Neural cell (in vitro differentiated cells): ENCODE measurements at regions not wholly inside any gene's neighbourhood (a gene's known extent, or its start where the extent isn't known, plus 50 kb on each side); places are given as distances from the start of the nearest gene placed in this dataset.

ENCODE experiments used
- H2AFZ ChIP-seq: fragments of 200-600, 300-800 bp; sonication (generic), shearing (Covaris generic); 2 replicates; pipeline ENCODE4 v1.6.0; 2014; ENCODE audit warnings: low read depth, mild to moderate bottlenecking, antibody characterized with exemption, low read length, moderate library complexity
- H3F3A ChIP-seq: fragments of 200-600 bp; shearing (Covaris generic); 2 replicates; pipeline ENCODE4 v1.6.1; 2016; ENCODE audit warnings: mild to moderate bottlenecking, moderate library complexity, mixed read lengths, antibody characterized with exemption, low read length; ENCODE audit not compliant: insufficient read depth, poor library complexity, severe bottlenecking
- H3K27ac ChIP-seq: fragments of 200-600, 300-800 bp; sonication (generic), shearing (Covaris generic); 2 replicates; pipeline ENCODE4 v1.5.1; 2014; ENCODE audit warnings: mild to moderate bottlenecking, low read length, moderate library complexity
- H3K27me3 ChIP-seq: fragments of 300-800, 200-600 bp; sonication (generic), shearing (Covaris generic); 2 replicates; pipeline ENCODE4 v1.6.0; 2014; ENCODE audit warnings: mild to moderate bottlenecking, low read depth, low read length, moderate library complexity; ENCODE audit not compliant: insufficient read depth
- H3K36me3 ChIP-seq: fragments of 300-800, 200-600 bp; sonication (generic), shearing (Covaris generic); 2 replicates; pipeline ENCODE4 v1.5.1; 2014; ENCODE audit warnings: mild to moderate bottlenecking, antibody characterized with exemption, low read length, moderate library complexity; ENCODE audit not compliant: insufficient read depth
- H3K4me2 ChIP-seq: fragments of 300-800, 200-600 bp; sonication (generic), shearing (Covaris generic); 2 replicates; pipeline ENCODE4 v1.6.0; 2014; ENCODE audit warnings: mild to moderate bottlenecking, low read length
- H3K4me3 ChIP-seq: fragments of 300-800, 200-600 bp; sonication (generic), shearing (Covaris generic); 2 replicates; pipeline ENCODE4 v1.5.1; 2014; ENCODE audit warnings: mild to moderate bottlenecking, low read length, moderate library complexity
- H3K79me2 ChIP-seq: fragments of 200-600 bp; shearing (Covaris generic); replicated peaks from 2 replicates; pipeline ENCODE4 v1.6.0; 2014; ENCODE audit warnings: mild to moderate bottlenecking, low read length, moderate library complexity; ENCODE audit not compliant: insufficient read depth
- H3K9ac ChIP-seq: fragments of 300-800, 200-600 bp; sonication (generic), shearing (Covaris generic); 2 replicates; pipeline ENCODE4 v1.6.1; 2016; ENCODE audit warnings: mild to moderate bottlenecking, low read length, mixed read lengths
- H3K9me2 ChIP-seq: fragments of 200-600 bp; shearing (Covaris generic); 2 replicates; pipeline ENCODE4 v1.6.1; 2016; ENCODE audit warnings: mild to moderate bottlenecking, low read length, mixed read lengths; ENCODE audit not compliant: insufficient read depth
- H3K9me3 ChIP-seq: fragments of 200-600, 300-800 bp; sonication (generic), shearing (Covaris generic); 2 replicates; pipeline ENCODE4 v1.6.1; 2016; ENCODE audit warnings: mild to moderate bottlenecking, mixed run types, low read length, moderate library complexity, mixed read lengths
- H4K20me1 ChIP-seq: fragments of 200-600 bp; shearing (Covaris generic); 2 replicates; pipeline ENCODE4 v1.6.1; 2016; ENCODE audit warnings: mild to moderate bottlenecking, mixed run types; ENCODE audit not compliant: insufficient read depth
- CTCF ChIP-seq: fragments of 450-650 bp; IDR thresholded peaks from 2 replicates; pipeline ENCODE4 v1.5.1; 2014; ENCODE audit warnings: antibody characterized with exemption, mild to moderate bottlenecking, moderate library complexity; ENCODE audit not compliant: poor library complexity, severe bottlenecking
- EP300 ChIP-seq: fragments of 450-650 bp; conservative IDR thresholded peaks from 2 replicates; pipeline ENCODE4 v1.6.1; 2014; ENCODE audit warnings: antibody characterized with exemption, mild to moderate bottlenecking, moderate library complexity; ENCODE audit not compliant: poor library complexity, severe bottlenecking
- EZH2 ChIP-seq: fragments of 200-600, 300-800 bp; shearing (Covaris generic), sonication (generic); IDR thresholded peaks from 2 replicates; pipeline ENCODE4 v1.6.1; 2014; ENCODE audit warnings: antibody characterized with exemption, low read length, borderline replicate concordance, mild to moderate bottlenecking; ENCODE audit not compliant: insufficient read depth, poor library complexity, severe bottlenecking
- MXI1 ChIP-seq: fragments of 450-650 bp; conservative IDR thresholded peaks from 2 replicates; pipeline ENCODE4 v1.6.1; 2014; ENCODE audit warnings: antibody characterized with exemption, mild to moderate bottlenecking; ENCODE audit not compliant: poor library complexity, severe bottlenecking
- POLR2AphosphoS5 ChIP-seq: IDR thresholded peaks from 2 replicates; pipeline ENCODE4 v1.6.1; 2012
- RAD21 ChIP-seq: fragments of 450-650 bp; conservative IDR thresholded peaks from 2 replicates; pipeline ENCODE4 v1.6.1; 2014; ENCODE audit warnings: antibody characterized with exemption, mild to moderate bottlenecking, moderate library complexity
- REST ChIP-seq: IDR thresholded peaks from 2 replicates; pipeline ENCODE4 v1.6.1; 2012; ENCODE audit warnings: borderline replicate concordance
- SMC3 ChIP-seq: fragments of 450-650 bp; conservative IDR thresholded peaks from 2 replicates; pipeline ENCODE4 v1.6.1; 2014; ENCODE audit warnings: antibody characterized with exemption, mild to moderate bottlenecking, moderate library complexity; ENCODE audit not compliant: poor library complexity
- TAF1 ChIP-seq: IDR thresholded peaks from 2 replicates; pipeline ENCODE4 v1.6.1; 2012; ENCODE audit warnings: low read depth

- Histone ChIP-seq H3K4me2 (no peak overlapping the region), H3K4me3 (no peak overlapping the region), H2AFZ (no peak overlapping the region), H3K27ac (no peak overlapping the region), H3K9me3 (no peaks in the 10 kb centered on the region), H3K36me3 (no peaks in the 10 kb centered on the region), H3K9ac (no peak overlapping the region), H3K79me2 (no peaks in the 10 kb centered on the region), H4K20me1 (no peaks in the 10 kb centered on the region), H3K27me3 (no peaks in the 10 kb centered on the region), H3F3A (no peaks in the 10 kb centered on the region), H3K9me2 (no peaks in the 10 kb centered on the region)
- no peak for TF ChIP-seq SMC3
- TF ChIP-seq REST = no peak
- TF ChIP-seq EZH2 = no peak
- no peak for TF ChIP-seq EP300
- TF ChIP-seq POLR2AphosphoS5 = no peak
- no peak for TF ChIP-seq TAF1
- TF ChIP-seq MXI1 = no peak
- no peak for TF ChIP-seq RAD21
- no peak for TF ChIP-seq CTCF
These were observed 77.6 kb downstream of the KIF4B start for GRCh38 chr5:155091063-155091648.

- no peaks in the 10 kb centered on the region for H3K9me3 ChIP-seq
- no peaks in the 10 kb centered on the region for H3K27me3 ChIP-seq
- H3K36me3 ChIP-seq = no peaks in the 10 kb centered on the region
- no peaks in the 10 kb centered on the region for H3K9me2 ChIP-seq
- H3F3A ChIP-seq = no peaks in the 10 kb centered on the region
- H3K79me2 ChIP-seq = no peaks in the 10 kb centered on the region
- TF ChIP-seq SMC3 (no peak), RAD21 (no peak), REST (no peak), MXI1 (no peak), POLR2AphosphoS5 (no peak)
- no peak overlapping the region for H3K27ac ChIP-seq
- H3K4me3 ChIP-seq = no peak overlapping the region
- H2AFZ ChIP-seq = no peak overlapping the region
- no peaks in the 10 kb centered on the region for H4K20me1 ChIP-seq
- H3K4me2 ChIP-seq = no peak overlapping the region
- no peak overlapping the region for H3K9ac ChIP-seq
These were observed 78.5 kb downstream of the KIF4B start for GRCh38 chr5:155091768-155092717.
